HG03045 (cell line): ENCODE measurements at regions not wholly inside any gene's neighbourhood (a gene's known extent, or its start where the extent isn't known, plus 50 kb on each side); places are given as distances from the start of the nearest gene placed in this dataset.

Experiments used
- ATAC-seq: cut with Tn5 transposase; IDR thresholded peaks from one replicate; pipeline ENCODE4 v1.9.1; 2021; ENCODE audit warnings: mild to moderate bottlenecking, moderate library complexity; ENCODE audit not compliant: unreplicated experiment

- ATAC-seq = no peak
These were observed 185.7 kb upstream of the NWD2 start for GRCh38 chr4:37058826-37059225.

- no peak for ATAC-seq
These were observed 178.4 kb upstream of the NWD2 start for GRCh38 chr4:37066159-37066558.

GRCh38 chr4:37068580-37068979 lies 176.0 kb upstream of the NWD2 start:
- ATAC-seq = no peak

GRCh38 chr4:37070041-37070440 lies 174.5 kb upstream of the NWD2 start:
- ATAC-seq = no peak

- no peak for ATAC-seq
These were observed 173.0 kb upstream of the NWD2 start for GRCh38 chr4:37071576-37071975.

- ATAC-seq = no peak
These were observed 171.2 kb upstream of the NWD2 start for GRCh38 chr4:37073226-37073840.

GRCh38 chr4:37082912-37083311 lies 161.6 kb upstream of the NWD2 start:
- ATAC-seq = no peak

GRCh38 chr4:37095925-37096324 lies 148.6 kb upstream of the NWD2 start:
- no peak for ATAC-seq

GRCh38 chr4:37101182-37101581 lies 143.4 kb upstream of the NWD2 start:
- no peak for ATAC-seq

- ATAC-seq = no peak
These were observed 142.9 kb upstream of the NWD2 start for GRCh38 chr4:37101686-37102085.

- no peak for ATAC-seq
These were observed 134.8 kb upstream of the NWD2 start for GRCh38 chr4:37109756-37110155.

- no peak for ATAC-seq
These were observed 119.7 kb upstream of the NWD2 start for GRCh38 chr4:37124800-37125199.

- no peak for ATAC-seq
These were observed 118.5 kb upstream of the NWD2 start for GRCh38 chr4:37126051-37126450.

- no peak for ATAC-seq
These were observed 114.1 kb upstream of the NWD2 start for GRCh38 chr4:37130465-37130864.

- ATAC-seq = no peak
These were observed 112.1 kb upstream of the NWD2 start for GRCh38 chr4:37132351-37132974.

- ATAC-seq = no peak
These were observed 111.6 kb upstream of the NWD2 start for GRCh38 chr4:37132975-37133360.

GRCh38 chr4:37138019-37138653 lies 106.4 kb upstream of the NWD2 start:
- peak; percentile 84 for ATAC-seq

GRCh38 chr4:37138789-37139188 lies 105.8 kb upstream of the NWD2 start:
- peak; percentile 36 for ATAC-seq

GRCh38 chr4:37139987-37140386 lies 104.6 kb upstream of the NWD2 start:
- no peak for ATAC-seq

- ATAC-seq = no peak
These were observed 98.3 kb upstream of the NWD2 start for GRCh38 chr4:37146260-37146659.

GRCh38 chr4:37157476-37158167 lies 86.9 kb upstream of the NWD2 start:
- no peak for ATAC-seq

GRCh38 chr4:37160653-37161052 lies 83.9 kb upstream of the NWD2 start:
- no peak for ATAC-seq
